AG09309 (cell line): ENCODE measurements at regions not wholly inside any gene's neighbourhood (a gene's known extent, or its start where the extent isn't known, plus 50 kb on each side); places are given as distances from the start of the nearest gene placed in this dataset.
"Not testable (repeated sequence)": the region's sequence is repeated elsewhere in the genome, so short reads cannot be mapped to it uniquely, and the experiment has no call there.

Experiments used
- DNase-seq: peaks from one replicate; pipeline ENCODE4 v3.0.0-alpha.2; 2010; ENCODE audit warnings: low read depth
- H3K4me3 ChIP-seq: 2 replicates; pipeline ENCODE4 v1.5.1; 2011; ENCODE audit warnings: mild to moderate bottlenecking, low read depth, low read length, moderate library complexity; ENCODE audit not compliant: control insufficient read depth
- CTCF ChIP-seq: IDR thresholded peaks from 2 replicates; pipeline ENCODE4 v1.5.1; 2011; ENCODE audit warnings: mild to moderate bottlenecking, low read depth, low read length, inconsistent platforms; ENCODE audit not compliant: insufficient read depth, control insufficient read depth; ENCODE audit errors: missing control alignments

- no peak overlapping the region for H3K4me3 ChIP-seq
- no peak for DNase-seq
- TF ChIP-seq CTCF: no peak
Observed at GRCh38 chr14:28300356-28300755, 466.2 kb upstream of the FOXG1 start.

- no peak overlapping the region for H3K4me3 ChIP-seq
- no peak for TF ChIP-seq CTCF
- no peak for DNase-seq
Observed at GRCh38 chr14:28301179-28301578, 465.4 kb upstream of the FOXG1 start.

GRCh38 chr14:28303248-28303647 lies 463.3 kb upstream of the FOXG1 start:
- no peak for DNase-seq
- H3K4me3 ChIP-seq: no peak overlapping the region
- no peak for TF ChIP-seq CTCF

GRCh38 chr14:28305938-28306337 lies 460.6 kb upstream of the FOXG1 start:
- no peak for DNase-seq
- no peak overlapping the region for H3K4me3 ChIP-seq
- no peak for TF ChIP-seq CTCF

- no peak for TF ChIP-seq CTCF
- no peak for DNase-seq
- no peak overlapping the region for H3K4me3 ChIP-seq
Observed at GRCh38 chr14:28307506-28307905, 459.1 kb upstream of the FOXG1 start.

- no peak for TF ChIP-seq CTCF
- no peak overlapping the region for H3K4me3 ChIP-seq
- no peak for DNase-seq
Observed at GRCh38 chr14:28308734-28309133, 457.9 kb upstream of the FOXG1 start.

GRCh38 chr14:28317890-28318675 lies 448.5 kb upstream of the FOXG1 start:
- not testable (repeated sequence) for H3K4me3 ChIP-seq, DNase-seq
